Smooth muscle cell of the brain vasculature (primary cell): ENCODE measurements at regions not wholly inside any gene's neighbourhood (a gene's known extent, or its start where the extent isn't known, plus 50 kb on each side); places are given as distances from the start of the nearest gene placed in this dataset.

ENCODE experiments used
- DNase-seq: peaks from one replicate; pipeline ENCODE4 v3.0.0-alpha.2; 2012; ENCODE audit warnings: low read depth, low spot score

DNA sequence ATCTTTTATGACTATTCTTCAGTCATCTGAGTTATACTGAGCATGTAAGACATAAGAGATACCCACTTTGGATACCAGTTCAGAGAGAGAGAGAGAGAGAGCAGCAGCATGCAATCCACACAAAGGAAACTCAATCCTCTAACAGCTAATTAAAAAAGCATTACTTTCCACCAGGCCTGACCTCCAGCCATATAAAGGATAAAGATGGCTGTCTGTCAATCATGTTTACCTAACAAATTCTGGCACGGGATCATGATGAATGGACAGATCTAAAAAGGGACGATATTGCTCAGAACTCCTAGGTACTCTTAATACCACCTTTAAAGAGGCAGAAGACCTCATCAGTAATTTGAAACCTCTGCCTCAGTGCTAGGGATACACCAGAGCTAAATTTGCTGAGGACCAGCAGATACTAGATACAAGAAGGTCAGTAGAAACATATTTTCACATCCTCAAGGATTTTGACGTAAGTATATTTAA, 159.2 kb downstream of the RPS12 start:
- DNase-seq = no peak

DNA sequence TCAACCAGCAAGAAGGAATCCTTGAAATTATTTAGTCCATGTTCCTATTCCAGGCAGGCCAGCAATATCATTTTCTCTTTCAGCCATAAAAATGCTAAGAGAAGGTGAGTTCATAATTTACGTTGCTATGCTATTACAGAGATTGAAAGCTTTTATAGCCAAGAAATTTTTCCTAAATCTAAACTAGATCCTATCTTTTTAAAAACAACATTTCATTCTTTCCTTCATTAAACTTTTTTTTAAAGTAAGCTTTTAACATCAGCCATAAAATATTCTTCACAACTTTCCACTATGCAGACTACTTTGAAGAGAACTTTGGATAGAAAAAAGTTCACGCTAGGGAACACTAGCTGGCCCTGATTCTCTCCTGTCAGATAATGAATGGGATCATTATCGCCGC, 159.8 kb downstream of the RPS12 start:
- DNase-seq = no peak

DNA sequence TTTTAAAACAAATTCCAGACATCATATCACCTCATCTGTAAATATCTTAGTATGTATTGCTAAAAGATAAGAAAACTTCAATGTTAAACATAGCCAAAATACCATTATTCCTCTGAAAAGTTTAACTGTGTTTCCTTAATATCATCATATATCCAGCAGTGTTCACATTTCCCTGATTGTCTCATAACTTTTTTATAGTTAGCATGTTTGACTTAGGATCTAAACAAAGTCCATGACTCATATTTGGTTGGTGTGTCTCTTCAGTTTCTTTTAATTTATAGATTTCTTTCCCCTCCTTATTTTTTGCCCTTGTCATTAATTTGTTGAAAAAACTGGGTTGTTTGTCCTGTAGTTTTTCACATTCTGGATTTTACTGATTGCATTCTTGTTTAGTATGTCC, 163.0 kb downstream of the RPS12 start:
- no peak for DNase-seq

DNA sequence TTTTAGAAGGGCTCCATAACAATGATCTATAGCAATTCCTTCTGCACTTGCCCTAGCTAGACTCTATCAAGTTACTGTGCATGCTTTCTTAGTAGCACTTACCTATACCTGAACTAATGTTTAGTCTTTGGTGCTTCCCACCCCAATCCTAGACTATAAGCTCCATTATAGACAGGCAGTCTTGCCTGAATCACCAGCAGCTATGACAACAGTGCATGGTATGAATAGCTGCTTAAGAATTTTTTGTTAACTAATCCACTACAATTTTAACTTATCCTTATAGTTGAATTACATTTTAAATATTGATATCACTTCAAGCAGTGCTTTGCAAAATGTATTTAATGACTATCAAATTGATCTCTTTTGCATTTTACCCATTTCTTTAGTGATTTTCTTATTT, 164.3 kb downstream of the RPS12 start:
- no peak for DNase-seq

DNA sequence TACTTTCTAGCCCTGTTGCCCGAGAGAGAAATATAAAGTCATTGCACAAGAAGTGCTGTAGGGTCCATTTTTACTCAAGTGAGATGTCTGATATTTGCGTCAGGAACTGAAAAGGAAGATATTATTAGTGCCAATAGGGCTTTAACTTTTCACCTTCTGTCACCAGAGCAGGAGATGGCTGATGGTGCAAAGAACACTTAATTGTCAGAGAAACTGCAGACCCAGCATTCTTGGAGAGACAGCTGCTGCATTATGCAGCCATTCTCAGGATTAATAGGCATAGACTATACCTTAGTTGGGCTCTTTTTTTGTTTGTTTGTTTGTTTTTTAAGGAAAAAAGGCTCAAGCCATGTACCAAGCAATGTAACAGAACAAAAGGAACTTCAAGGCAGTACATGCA, 179.4 kb downstream of the RPS12 start:
- DNase-seq = no peak

DNA sequence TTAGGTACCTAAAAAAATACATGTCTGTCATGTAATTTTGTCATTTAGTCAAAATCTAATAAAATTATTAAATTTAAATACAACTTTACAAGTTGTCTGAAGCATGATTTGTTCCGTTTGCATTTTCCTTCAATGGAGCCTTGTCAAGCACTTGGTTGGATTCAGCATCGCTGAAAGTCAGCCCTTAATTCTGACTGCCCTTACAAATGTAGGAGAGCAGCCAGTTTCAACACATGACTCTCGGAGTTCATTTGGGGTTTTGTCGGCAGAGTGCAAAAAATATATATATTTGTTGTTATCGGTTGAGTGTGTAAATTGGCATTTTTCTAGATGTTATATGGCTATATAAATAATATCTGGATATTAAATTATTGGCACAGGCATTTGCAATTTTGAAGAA, 180.6 kb downstream of the RPS12 start:
- no peak for DNase-seq

DNA sequence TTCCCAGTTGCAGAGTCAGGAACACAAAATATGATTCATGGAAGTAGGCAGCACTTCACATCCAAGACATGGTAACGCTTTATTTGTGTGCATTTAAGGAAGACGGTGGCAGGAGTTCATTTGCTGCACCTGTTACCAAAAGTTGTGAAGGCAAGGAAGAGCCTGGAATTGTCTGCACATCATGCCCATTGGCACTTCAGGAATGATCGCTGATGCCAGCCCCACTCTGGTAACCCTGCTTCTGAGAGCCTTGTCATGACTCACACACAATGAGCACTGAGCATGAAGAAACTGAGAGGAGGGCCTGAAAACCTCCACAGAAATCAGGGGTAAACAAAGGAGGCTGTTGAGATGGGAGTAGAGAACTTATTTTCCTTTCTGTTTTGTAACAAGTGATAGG, 181.1 kb downstream of the RPS12 start:
- DNase-seq = no peak

DNA sequence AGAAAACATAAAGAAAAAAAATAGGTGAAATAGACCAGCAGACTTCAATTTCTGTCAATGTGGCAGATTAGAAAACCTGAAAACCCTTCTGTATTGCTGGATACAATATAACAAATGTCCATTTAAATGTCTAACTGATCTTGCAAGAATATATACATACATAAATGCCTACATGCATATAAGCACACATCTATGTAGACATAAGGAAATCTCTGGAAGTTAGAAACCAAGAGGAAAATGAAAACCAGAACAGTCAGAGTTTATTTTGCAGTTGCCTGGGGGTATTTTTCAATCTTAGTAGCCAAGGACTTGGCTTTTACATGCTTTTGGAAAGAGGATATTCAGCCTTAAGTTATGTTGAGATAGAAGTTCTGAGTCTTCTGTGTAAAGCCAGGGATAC, 184.0 kb downstream of the RPS12 start:
- DNase-seq = no peak

DNA sequence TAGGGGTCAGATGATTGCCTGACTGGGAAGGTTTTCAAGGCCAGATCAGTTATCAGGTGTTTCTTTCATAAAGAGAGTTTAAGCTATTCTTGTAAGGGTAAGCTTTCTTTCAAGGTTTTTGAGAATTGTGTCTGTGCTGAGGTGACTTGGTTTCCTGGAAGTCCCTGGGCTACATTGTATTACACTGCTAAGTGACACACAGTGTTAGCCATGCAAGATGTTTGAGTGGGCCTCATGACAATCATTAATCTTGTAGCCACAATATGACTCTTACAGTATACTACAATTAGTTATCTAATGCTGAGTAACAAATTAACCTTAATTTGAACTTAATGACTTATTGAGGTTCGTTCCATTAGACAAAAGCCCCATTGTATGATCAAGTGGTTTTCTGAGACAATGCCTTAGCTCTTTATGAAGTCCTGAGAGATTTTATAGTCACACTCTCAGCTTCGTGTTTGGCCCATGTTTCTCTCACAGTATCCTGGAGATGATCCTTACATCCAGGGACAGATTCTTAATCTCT, 186.7 kb downstream of the RPS12 start:
- no peak for DNase-seq

DNA sequence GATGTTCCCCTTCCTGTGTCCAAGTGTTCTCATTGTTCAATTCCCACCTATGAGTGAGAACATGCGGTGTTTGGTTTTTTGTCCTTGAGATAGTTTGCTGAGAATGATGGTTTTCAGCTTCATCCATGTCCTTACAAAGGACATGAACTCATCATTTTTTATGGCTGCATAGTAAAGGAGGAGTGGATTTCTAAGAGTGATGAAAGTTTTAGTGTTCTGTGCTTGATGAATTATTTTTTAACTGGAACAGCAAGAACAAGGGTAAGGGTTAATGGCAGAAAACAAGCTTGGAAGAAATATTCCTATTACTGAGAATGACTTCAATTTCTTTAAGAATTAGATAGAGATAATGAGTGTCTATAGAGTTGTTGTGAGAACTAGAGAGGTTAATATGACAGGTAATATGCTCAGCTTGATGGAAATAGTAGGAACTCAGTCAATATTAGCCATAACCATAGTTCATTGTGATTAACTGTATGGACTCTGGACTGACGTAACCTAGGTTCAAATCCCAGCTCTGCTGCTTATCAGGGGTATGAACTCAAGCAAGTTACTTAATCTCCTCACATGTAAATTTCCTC, 190.0 kb downstream of the RPS12 start:
- DNase-seq = no peak

DNA sequence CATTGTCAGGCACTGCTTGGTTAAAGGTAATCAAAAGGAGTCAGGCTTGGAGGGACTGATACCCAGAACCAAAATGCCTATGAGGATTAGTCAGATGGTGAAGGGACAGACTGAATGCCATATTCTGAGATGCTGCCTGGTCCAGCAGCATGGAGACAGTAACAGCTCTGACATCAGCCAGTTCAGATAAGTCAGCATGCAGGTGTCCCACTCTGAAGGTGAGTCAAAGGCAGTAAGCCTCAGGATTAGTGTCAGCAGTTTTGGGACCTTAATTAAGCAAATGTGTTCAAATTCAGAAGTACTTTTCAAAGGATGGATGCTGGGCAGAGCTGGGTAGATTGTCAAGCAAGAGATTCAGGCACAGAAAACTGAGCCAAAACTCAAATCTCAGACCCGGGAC, 198.4 kb downstream of the RPS12 start:
- no peak for DNase-seq

DNA sequence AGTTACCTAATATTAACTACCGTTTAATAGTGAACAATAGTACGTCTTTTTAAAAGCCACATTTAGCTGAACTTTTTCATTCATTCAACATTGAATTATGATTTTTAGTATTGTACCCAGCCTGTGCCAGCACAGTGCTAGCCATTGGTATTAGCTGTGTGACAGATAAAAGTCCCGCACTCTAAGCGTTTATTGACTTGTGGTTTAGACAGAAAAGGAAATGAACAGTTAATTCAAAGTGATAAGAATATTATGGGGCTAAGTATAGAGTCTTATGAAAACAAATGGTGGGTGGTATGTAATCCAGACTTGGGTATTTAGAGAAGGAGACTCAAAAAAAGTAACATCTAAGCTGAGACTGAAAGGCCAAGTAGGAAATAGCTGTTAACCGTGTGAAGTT, 202.3 kb downstream of the RPS12 start:
- no peak for DNase-seq

DNA sequence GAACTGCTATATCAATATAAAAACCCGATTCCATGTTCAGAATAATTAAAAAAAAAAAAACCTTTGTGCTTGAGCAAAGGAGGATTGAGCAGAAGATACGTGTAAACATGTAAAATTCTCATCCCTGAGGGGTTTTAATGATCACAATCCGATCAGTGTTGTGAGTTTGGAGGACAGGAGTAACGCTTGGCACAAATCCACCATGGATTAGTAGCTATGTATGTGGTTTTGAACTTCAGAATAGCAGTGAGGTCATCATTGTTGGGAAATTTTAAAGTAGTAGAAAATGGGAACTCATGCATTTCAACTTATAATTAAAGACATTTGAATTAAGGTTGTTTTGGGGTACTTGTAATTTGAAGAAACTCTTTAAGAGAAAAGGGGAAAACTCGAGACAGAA, 203.2 kb downstream of the RPS12 start:
- DNase-seq = no peak

DNA sequence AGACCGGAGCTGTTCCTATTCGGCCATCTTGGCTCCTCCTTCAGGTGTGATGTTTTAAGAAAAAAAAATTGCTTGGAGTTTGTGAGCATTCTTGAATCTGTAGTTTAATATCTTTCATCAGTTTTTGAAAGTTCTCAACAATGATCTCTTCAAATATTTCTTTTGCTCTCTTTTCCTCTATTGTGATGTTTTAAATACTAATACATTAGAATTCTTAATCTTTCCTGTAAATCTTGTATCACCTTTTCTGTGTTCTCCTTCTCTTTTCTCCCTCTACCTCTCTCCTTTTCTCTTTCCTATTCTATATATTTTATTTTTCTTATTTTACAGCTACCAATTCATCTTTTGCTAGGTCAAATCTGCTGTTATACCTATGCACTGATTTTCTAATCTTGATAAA, 212.3 kb downstream of the RPS12 start:
- DNase-seq = no peak

DNA sequence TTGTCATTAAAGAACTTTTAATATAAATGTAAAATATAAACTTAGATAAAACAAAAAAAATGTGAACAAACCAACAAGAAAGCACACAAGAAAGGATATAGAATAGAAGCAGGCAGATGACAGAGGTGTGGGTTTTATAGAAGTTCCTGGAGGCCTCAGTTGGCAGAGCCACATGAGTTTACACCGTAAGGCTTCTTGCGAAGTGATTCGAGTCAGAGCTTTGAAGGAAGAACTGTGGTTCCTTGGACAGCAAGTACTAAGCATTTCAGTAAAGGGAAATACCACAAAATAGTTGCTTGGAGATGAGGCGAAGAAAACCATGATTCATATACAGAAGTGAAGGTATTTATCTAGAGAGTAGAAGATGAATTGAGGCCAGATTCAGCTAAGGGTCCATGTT, 207.9 kb upstream of the EYA4 start:
- no peak for DNase-seq

DNA sequence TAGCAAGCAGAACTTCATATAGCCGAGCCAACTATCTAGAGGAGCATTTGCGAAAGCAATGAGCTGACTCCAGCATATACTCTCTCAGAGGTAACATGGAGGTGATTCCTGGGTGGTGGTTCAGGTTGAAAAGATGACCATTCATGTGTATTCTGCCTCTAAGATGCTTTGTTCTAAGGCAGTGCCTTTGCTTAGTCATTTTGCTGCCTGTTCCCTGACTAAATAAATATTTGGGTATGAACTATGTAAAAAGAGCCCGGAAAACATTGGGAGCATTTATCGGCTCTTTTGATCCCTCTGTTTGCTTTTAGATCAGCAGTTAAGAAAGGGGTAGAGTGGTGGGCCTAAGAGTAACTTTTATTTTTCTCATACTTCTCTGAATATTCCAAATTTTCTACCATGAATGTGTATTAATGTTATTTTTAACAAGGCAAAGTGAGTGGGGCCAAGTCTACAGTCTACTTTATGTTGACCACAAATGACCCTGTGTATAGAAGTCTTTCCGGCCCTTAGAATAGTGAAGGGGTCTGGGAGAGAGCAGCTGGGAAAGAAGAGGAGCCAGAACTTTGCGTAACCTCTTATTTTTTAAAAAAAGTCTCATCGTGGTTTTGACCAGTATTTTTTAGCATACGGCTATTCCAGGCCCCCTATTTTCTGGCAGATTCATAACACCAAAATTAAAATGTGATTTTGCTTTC, 206.5 kb upstream of the EYA4 start:
- DNase-seq = no peak

DNA sequence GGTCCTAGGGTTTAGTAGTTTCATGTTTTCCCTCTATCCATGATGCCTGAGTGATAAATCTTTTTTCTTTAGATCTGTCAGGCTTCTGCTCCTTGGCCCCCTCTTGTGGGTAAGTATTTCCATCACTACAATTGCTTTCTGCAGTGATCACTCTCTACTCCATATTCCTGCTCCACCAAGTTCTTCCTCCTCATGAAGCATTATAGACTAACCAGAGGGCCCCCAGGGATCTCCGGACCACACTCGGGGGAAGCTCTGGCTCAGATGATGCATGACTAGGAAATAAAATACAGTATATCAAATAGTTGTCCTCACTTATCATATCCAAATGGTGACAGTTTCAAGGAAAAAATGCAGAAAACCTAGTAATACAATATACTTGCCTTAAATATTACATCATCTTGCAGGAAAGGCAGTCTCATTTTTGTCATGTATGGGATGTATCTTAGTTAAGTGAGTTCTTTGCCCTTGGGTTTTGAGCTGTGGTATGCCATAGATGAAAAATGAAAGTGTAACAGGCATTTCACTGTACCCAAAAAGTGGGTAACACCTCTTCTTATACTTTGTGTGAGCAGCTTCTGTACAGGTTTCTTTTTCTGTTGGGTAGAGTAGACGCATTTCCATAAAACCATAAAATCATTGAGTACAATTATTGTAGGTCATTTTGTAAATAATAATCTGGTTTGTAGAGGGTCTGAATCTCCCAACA, 200.9 kb upstream of the EYA4 start:
- DNase-seq = no peak

DNA sequence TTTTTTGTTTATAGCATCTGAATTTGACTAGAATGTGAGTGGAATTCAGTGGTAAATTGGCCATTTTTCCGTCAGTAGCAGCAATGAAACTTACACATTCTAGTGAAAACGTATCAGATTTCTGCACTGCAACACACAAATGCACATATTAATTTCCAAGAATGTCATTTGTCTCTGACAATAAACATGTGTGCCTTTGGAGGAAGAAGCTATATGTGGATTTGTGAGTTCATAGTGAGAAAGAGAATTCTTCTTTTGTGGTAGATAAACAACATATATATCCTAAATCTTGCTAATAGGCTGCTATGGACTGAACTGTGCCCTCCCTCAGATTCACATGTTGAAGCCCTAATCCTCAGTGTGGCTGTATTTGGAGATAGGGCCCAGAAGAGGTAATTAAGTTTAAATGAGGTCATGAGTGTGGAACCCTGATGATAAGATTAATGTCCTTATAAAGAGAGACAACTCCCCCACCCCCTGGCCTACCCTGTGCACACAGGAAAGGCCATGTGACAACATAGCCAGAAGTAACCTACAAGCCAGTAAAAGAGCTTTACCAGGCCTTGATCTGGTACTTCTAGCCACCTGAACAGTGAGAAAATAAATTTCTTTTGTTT, 200.2 kb upstream of the EYA4 start:
- no peak for DNase-seq

DNA sequence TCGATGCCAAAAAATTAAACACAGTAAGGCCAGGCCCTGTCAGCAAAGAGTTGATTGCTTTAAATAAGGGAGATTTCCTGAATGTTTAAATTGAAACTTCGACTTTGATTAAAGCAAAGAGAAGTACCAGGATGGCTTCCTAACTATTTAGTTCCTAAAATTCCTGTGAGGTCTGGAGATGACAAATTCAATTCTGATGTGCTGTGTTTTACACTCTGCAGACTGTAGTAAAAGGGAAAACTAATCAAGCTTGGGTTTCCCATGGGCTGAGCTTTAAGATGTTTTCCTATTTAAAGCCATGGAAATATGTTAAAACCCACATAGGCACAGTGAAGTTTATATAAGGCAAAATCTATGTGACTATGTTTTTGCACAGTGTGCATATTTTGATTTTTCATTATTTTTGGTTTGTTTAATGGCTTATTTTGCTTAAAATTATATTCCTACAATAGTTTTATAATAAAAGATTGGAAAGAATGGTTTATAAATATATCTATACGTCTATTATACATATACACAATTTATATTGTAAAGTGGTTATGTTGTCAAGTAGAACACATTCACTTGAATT, 198.5 kb upstream of the EYA4 start:
- no peak for DNase-seq

DNA sequence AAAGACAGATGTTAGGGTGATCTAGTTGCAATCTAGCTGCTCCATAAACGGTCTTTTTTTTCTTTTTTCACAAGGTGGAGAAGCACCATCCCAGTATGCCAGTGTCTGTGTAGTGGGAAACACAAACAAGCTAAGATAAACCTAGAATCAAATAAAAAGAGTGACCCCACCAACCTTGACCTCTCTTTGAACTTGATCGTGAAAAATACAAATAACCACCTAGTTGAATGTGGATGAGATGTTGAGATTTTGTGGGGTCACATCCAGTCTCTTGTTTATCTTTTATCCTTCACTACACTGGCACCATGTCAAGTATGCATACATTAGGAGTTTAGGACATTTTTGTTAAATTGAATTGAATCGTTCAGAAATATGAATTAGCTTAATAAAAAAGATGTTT, 194.6 kb upstream of the EYA4 start:
- no peak for DNase-seq

DNA sequence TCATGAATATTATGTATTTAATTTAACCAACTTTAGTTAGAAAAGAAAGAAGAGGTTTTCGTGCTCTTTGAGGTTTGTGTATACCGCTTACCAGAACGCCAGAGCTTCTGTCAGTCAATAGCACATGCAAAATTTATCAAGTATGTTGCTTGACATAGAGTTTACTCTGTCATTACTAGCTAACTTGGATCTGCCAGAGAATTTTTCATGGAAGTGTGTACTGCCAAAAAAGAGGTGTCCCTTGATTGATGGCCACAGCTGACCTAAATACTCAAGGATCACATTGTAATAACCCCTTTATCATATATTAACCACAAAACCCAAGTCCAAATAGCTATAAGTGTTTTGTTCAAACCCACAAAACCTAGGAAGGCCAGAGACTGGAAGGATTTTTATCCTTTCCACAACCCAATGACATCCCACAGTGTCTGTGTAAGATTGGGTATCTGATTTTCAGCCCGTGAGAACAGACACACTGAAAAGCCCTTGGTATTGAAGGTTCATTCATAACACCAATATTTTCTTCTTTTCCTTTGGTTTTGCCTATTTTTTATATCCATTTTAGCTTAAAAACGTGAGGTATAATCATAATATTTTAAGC, 194.0 kb upstream of the EYA4 start:
- DNase-seq = no peak

DNA sequence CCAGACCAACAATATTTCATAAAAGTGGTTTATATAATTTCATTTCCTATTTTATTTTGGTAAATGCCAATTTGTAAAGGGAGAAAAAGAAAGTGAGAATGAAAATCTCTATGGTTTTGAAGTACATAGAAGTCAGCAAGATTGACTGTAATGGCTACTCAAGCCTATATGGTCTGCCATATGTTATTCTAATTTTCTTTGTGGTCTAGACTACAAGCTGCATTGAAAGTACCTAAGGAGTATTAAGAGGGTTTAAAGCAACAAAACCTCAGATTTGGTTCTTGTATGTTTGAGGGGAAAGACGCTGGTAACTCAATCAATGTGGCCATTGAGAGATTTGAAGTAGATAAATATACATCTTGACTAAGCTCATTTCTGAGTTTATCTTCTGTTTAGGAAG, 193.5 kb upstream of the EYA4 start:
- no peak for DNase-seq
